ENCODE measurements at regions not wholly inside any gene's neighbourhood (a gene's known extent, or its start where the extent isn't known, plus 50 kb on each side); places are given as distances from the start of the nearest gene placed in this dataset. TPM values are rescaled to one million over a fixed set of nuclear protein-coding genes. Genes with fewer than 3 reads are reported as not detected.

- Histone ChIP-seq H2AFZ (ENCODE audit: low read length) (no peak overlapping the region), H3K9ac (ENCODE audit: low read depth, low read length, poor library complexity) (no peak overlapping the region), H3K4me1 (ENCODE audit: control insufficient read depth in 2 of 2, insufficient read depth in 1 of 2, low read depth in 1 of 2, low read length in 2 of 2) (no peaks in the 10 kb centered on the region), H2BK120ac (ENCODE audit: low read depth, low read length) (no peak overlapping the region), H2BK5ac (ENCODE audit: low read length) (no peak overlapping the region), H2BK12ac (ENCODE audit: low read length) (no peak overlapping the region), H3K79me1 (ENCODE audit: low read depth, low read length) (no peaks in the 10 kb centered on the region), H3K9me3 (replicated peaks in 1 of 2; ENCODE audit: control insufficient read depth in 2 of 2, insufficient read depth in 1 of 2, low read depth in 1 of 2, low read length in 2 of 2) (no peaks in the 10 kb centered on the region), H3K4ac (ENCODE audit: low read length) (no peak overlapping the region), H3K4me2 (ENCODE audit: insufficient read depth, low read length, poor library complexity, severe bottlenecking) (no peak overlapping the region), H3K36me3 (replicated peaks in 1 of 2; ENCODE audit: control insufficient read depth in 2 of 2, insufficient read depth in 2 of 2, low read length in 2 of 2) (no peaks in the 10 kb centered on the region), H2BK15ac (ENCODE audit: low read length) (no peak overlapping the region), H3K23ac (ENCODE audit: low read depth, low read length, poor library complexity) (no peak overlapping the region), H2AK5ac (ENCODE audit: low read depth, low read length) (no peak overlapping the region), H4K8ac (ENCODE audit: low read depth, low read length) (no peak overlapping the region), H3K18ac (ENCODE audit: low read length) (no peak overlapping the region), H3K4me3 (ENCODE audit: low read length in 2 of 2) (no peak overlapping the region), H3K27me3 (ENCODE audit: control insufficient read depth in 3 of 3, insufficient read depth in 3 of 3, low read depth in 1 of 3, low read length in 3 of 3) (no peaks in the 10 kb centered on the region), H3K27ac (replicated peaks; ENCODE audit: low read length) (no peak overlapping the region), H3K14ac (ENCODE audit: low read length) (no peak overlapping the region), H4K91ac (ENCODE audit: low read depth, low read length, poor library complexity) (no peak overlapping the region)
- DNase-seq (ENCODE audit: low spot score) = no peak
- no CpG with 5 or more reads among the region's 1 CpG for WGBS, 2 donors (ENCODE audit: extremely low coverage in 2 of 2, insufficient read length in 2 of 2, insufficient replicate concordance in 1 of 2)
Measured at GRCh38 chr5:33381243-33381642, 59.5 kb upstream of the TARS1 start.

Small RNAs in the stretch of these regions (small RNA-seq; reads per million reads assigned to genes)
- gene AC010343.2 (ENCODE audit: insufficient read depth) = not detected
- gene AC025459.1 (ENCODE audit: insufficient read depth) = not detected
